Endometrium (tissue), 2 donors: ENCODE measurements at regions not wholly inside any gene's neighbourhood (a gene's known extent, or its start where the extent isn't known, plus 50 kb on each side); places are given as distances from the start of the nearest gene placed in this dataset.

ENCODE experiments used
- FAIRE-seq: peaks from 2 replicates; lab custom pipeline; 2012; peaks lifted over from hg19 to GRCh38; lab: Jason Lieb, UNC
- donor health status: control.
- donor health status: control.

DNA sequence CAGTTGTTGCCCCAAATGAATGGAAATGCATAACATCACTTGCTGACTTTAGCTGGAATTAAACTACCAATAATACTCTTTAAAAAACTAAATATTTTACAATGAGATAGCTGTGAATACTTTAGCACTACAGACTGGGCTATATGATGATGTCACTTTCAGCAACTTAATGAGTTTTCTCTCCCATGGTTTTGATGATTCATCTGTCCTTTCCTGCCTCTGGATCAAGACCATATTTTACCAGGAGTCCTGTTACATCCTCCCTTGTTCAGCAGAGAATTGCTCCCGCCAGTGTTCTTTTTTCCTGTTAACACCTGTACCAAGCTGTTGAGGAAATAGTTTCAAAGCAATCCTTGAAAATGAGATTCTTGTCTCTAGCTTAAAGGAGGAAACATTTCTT, 543.0 kb downstream of the SPRY1 start:
- no peak for FAIRE-seq

DNA sequence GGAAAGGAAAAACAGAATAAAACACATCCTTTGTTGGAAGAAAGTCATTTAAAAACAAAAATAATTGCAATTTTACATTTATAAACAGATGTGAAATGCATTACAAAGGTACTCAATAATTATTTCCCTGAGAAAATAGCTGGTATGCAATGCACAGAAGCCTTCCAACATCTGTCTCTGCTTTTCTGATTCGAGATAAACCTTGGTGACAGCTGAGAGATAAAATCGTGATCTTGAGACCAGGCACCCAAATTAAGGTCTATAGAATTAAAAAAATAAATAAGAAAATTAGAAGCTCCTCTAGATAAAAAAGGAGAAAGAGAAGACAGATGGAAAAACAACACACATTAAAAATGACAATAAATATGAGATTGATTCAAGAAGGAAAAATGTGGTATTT, 544.0 kb downstream of the SPRY1 start:
- no peak for FAIRE-seq

DNA sequence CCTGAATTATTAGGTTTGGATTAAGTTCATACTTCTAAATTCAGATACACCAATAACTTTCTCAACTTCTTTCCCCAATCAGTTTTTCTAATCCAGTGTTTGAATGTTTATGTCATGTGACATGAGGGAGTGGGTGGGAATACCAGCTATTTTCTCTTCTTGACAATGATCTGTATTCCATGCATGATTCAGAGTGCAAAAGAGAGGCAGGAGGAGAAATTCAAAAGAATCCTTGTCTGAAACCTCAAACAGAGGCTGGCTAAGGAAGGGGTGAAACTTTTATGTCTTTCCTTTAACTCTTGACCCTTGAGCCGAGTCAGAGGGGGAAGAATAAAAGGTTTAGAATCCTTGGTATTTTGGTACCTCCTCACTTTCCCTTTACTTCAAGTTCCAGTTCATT, 544.7 kb downstream of the SPRY1 start:
- FAIRE-seq, result no peak

DNA sequence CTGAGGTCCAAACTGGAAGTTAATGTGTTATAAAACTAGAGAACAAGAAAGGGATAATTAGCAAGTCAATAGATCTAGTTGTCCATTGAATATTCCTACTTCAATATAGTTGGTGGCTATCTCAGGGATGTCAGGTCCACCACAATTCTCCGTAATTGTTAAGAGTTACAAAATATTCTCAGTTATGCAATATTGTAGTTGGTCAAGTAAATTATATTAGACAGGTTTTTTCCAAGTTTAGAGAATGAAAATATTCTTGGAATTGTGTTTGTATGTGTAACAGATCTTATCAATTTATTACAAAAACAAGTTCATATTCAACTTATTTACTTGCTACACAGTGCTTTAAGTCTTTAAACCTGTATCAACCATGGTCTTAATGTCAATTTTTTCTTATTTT, 547.4 kb downstream of the SPRY1 start:
- no peak for FAIRE-seq

DNA sequence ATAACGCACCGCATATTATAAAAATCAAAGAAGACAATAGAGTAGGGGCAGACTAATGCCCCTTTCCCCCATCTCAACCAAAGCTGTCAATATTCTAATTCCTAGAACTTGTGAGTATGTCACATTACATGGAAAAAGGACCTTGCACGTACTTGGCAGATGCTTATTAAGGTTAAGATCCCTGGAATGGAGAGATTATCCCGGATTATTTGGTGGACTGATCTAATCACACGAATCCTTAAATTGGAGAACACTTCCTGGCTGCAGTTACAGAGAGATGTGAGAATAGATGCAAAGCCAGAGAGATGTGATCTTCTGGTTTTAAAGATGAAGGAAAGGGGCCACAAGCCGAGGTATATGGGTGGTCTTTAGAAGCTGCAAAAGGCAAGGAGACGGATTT, 548.7 kb downstream of the SPRY1 start:
- FAIRE-seq, result no peak

DNA sequence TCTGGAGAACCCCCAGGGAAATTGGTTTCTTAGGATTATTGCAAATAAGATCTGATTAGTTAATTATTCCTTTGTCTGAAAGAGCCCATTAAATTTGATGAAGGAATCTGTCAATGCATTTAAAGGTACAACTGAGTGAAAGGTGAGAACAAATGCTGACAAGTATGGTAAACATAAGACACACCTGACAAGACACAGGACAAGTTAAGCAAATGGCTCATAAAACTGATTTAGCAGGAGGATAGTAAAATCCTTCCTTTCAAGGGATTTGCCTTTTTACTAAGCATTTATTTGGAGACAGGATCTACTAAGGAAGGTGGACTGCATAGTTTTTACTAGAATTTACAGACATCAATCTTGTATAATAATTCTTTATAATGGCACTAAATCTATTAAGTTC, 553.9 kb downstream of the SPRY1 start:
- FAIRE-seq, result no peak

DNA sequence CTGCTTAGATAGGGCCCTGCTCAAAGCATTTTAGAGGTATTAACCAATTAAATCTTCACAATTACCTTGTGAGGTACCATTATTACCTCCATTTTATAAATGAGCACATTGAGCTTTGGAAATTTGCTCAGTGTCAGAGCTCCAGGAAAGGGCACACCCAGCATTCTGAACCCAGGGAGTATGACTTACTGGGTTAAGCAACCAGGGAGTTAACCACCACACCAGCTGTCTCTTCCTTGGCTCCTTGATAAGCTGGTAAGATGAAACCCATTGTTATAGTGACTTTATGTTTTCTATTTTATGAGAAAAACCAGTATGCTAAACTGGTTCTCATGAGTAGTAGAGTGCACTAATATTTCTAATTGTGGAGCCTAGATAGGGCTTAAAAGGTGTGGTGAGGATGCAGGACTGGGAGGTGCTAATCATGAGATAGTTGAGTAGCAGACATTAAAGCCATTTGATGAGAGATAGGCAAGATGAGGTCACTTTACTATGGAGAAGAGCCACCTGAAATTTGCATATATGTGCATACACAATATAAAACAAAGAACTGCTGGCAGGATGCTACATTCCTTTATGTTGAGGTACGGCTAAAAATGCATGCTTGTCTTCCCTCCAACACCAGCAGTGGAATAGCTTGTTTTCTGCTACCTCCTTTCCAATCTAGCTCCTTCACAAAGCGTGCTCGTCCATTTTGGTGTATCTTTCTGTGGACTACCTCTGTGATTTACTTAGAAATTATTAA, 556.1 kb downstream of the SPRY1 start:
- FAIRE-seq, result no peak

DNA sequence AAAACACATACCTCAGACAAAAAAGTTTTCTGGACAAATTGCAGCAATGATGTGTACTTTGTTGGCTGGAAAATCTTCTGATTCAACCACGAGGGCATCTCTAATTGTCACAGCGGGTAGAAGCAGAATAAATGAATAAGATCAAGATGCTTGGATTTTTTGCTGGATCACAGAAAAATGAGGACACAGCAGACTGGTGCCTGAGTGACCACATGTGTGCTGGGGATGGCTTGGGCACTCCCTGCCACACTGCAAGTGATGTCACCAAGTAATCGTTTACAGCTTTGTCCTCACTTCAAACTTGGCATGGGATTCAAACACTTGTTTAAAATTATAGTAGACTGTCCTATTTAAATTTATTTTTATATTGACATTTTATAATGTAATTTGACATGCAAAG, 557.0 kb downstream of the SPRY1 start:
- no peak for FAIRE-seq

DNA sequence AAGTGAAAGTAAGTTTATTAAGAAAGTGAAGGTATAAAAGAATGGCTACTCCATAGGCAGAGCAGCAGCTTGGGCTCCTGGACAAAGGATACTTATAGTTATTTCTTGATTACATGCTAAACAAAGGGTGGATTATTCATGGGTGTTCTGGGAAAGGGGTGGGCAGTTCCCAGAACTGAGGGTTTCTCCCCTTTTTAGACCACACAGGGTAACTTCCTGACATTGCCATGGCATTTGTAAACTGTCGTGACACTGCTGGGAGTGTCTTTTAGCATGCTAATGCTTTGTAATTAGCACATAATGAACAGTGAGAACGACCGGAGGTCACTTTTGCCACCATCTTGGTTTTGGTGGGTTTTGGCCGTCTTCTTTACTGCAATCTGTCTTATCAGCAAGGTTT, 557.6 kb downstream of the SPRY1 start:
- FAIRE-seq, result no peak

DNA sequence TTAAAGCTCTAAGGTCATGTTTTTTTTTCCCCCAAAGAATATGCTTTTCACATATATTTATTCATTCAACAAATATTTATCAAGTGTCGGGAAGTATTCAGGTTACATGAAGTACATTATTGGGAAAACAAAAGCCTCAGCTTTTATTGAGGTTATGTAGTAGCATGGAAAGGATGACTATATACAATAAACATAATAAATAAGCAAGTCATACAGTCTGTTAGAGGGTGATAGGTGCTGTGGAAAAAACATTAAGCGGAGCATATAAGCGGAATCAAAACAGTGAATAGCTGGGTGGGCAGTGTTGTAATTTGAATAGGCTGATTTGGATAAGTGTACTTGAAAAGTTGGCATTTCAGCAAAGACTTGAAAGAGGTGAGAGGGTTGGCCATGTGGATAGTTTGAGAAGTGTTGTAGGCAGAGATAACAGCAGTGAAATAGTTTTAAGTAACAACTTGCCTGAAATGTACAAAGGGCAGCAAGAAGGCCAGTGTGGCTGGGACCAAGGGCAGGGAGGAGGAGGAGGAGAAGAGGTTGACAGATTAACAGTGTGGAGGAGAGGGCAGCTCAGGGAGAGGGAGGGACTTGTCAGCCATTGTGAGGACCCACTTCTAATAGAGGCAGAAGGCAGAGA, 558.7 kb downstream of the SPRY1 start:
- FAIRE-seq, result no peak

DNA sequence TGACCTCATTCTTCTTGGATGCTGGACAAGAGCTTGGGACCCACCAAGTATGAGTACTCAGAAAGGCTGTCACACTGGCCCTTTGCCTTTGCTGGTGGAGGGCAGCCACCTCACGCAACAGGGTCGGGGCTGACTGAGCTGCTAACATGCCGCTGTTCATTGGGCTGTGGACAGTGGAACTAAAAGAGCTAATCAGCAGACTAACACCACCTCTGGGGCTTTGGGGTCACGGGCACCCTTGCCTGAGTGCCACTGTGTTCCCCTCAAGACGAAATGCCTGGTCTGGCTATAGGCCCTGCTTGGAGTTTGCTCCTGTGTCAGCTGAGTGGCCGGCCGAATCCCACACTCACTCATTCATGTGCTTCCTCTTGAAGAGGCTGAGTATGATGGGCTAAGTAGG, 559.6 kb downstream of the SPRY1 start:
- FAIRE-seq, result no peak

DNA sequence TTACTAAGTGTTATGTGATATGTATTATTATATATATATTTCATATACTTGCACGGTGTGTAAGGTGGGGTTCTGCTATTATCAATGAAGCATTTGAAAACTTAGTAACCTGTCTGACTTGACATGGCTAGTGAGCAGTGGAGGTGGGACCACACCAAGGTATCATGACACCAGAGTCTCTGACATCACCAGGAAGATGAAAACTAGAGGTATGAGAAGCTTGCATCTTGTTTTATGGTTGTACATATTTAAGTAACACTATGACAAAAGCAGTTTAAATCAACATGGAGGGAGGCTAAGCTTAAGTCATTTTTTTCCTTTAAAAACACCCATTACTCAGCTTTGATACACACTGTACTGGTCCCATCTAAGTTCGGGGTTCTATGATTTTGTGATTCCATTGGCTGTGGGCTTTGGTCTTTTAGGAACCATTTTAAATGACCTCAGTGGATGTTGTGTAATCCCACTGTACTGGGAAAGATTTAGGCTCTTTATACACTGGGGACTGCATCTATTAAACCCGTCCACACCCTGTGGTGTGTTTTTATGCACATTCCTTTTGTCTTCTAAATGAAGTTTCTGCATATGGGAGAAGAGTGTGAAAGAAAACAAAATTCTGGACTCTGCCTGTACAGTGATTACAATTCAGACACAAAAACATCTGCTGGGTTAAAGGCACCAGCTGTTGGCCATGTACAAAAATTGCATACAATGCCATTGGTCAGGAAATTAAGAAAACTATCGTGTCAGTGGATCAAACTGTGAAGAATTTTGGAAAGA, 570.6 kb downstream of the SPRY1 start:
- peak; percentile 92 for FAIRE-seq

DNA sequence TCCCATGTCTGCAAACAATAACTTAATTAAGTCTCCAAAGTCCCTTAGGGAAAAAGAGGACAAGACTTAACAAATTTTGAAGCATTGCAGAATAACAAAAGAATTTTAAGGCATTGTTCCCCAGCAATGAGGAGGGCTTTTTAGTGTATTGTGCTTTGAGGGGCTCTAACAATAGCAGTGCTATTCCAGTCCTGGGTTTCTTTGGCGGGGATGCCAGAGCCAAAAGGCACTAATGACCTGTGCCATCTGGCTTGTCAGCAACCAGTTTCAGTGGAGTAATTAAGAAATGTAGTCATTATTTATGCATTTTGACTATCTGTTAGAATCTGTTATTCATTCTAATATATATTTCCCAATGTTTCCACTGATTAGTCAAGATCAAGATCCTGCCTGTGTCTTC, 575.4 kb downstream of the SPRY1 start:
- no peak for FAIRE-seq

DNA sequence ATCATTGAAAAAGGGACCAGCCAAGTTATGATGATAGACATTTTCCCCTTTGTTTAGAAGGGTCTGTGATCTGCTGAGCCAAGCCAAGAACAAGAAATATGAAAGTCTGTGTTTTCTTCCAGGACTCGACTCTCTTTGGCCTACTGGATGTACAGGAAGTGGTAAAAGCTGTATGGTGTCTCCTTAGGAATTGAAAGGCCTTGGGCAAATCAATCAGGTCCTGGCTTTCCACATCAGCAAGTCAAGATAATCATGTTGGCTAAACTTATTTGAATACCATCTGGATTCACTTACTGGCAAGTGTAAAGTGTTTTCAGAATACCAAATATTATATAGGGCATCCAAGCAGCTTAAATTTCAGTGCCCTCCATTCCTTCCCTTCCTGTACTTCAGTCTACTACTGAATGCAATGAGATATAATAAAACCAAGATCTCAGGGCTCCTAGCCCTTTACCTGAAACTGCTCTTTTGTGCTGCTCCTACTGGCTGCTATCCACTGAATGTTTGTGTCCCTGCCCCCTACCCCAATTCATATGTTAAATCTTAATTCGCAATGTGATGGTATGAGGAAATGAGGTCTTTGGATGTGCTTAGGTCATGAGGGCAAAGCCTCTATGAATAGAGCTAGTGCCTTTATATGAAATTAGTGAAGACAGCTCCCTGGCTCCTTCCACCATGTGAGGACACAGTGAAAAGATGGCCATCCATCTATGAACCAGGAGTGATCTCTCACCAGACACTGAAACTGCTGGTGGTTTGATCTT, 578.0 kb downstream of the SPRY1 start:
- no peak for FAIRE-seq

DNA sequence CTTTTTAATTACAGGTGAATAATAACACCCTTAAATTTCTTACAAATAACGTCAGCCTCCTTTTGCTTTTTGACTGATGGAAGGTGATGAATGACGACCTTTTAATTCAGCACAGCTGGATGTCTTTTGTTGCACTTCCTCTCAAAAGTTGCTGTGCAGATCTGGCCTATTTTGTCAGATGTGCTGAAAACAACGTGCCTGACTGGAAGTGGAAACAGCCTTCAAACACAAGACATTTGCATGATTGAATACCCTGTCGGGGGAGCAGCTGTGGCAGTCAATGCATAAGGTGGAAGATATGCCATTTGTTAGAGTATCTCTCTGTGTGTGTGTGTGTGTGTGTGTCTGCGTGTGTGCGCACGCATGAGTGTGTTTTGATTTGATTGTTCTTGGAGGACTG, 579.7 kb downstream of the SPRY1 start:
- no peak for FAIRE-seq

DNA sequence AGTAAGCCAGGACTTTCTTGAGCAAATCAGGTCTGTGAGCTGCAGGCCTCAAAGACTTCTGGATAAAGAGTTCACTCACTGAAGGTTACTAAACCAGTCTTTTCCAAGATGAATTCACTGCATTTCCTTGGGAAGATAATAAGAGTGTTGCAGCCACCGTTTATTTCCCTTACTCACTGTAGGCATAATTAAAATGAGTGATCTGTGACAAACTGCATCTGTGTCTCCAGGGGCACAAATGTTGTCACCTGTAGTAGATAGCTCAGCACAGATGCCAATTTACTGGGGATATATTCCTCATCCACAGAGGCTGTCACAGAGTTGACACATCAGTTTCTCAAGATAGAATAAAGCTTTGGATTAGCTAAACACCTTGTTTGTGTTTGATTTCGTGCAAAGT, 580.2 kb downstream of the SPRY1 start:
- no peak for FAIRE-seq

DNA sequence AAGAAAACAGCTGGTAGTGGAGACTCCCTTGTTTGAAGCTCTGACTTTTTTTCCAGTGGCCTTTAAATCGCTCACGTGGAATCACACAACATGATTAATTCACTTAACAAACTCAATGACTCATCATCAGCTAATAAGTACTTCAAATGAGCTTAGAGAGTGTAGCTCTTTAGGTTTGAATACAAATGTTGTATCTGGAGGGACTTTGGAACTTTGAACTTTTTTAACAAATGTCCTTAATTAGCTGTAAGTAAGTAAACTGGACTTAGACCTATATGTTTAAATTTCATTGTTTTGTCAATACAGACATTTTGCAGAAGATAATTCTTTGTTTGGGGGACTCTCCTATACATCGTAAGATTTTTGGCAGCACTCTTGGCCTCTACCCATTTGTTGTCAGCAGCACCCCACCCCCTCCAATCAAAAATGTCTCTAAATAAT, 581.1 kb downstream of the SPRY1 start:
- FAIRE-seq, result no peak

DNA sequence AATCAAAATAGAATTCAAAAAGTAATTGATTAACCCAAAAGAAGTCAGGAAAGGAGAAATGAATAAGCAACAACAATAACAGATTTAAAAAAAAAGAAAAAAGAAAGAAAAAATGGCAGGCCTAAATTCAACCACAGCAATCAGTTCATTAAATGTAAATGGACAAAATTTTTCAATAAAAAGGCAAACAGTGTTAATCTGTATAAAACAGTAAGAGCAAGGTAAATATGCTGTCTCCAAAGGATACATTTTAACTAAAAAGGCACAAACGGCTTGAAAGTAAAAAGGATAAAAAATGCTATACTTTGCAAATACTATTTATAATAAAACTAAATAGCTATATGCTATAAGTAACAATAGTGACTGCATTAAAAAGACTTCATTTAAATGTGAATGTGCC, 582.0 kb downstream of the SPRY1 start:
- no peak for FAIRE-seq

DNA sequence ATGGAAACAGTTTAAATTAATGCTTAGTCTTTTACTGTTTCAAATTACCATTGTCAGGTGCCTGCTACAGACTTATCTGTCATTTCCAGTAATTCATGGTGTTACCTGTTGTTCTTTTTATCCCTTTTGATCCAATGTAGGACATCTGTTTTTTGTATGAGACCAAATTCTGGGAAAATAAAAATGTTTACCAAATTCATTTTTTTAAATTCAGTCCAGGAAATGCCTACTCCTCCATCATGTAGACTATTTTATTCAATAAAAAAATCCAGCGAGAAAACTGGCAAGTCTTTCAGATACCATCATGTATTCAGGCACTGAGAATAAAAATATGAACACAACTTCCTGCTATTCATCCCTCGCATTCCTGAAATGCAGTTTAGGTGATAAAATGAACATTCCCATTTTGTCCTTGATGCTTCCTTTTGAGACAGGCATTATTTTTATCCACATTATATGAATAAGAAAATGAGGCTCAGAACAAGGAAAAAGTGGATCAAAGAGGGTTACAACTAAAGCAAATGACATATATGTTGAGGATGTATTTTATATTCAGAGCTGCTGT, 584.2 kb downstream of the SPRY1 start:
- FAIRE-seq, result no peak

DNA sequence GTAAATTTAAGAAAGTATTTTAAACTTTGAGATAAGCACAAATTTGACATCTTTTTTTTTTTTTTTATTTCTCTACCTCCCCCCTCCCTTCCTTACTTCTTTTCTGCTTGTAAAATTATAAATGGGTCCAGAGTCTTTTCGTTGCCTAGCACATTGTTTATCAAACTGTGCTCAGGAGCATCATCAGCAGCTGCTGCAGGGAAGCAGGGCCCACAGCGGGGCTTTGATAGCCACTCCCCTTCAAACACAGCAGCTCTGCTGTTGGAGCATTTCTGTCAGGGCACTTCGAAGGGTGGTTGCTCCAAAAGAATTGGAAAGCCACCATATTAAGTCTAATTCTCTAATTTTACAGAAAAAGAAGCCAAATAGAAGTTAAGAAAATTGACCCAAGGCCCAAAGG, 588.3 kb downstream of the SPRY1 start:
- FAIRE-seq, result no peak

DNA sequence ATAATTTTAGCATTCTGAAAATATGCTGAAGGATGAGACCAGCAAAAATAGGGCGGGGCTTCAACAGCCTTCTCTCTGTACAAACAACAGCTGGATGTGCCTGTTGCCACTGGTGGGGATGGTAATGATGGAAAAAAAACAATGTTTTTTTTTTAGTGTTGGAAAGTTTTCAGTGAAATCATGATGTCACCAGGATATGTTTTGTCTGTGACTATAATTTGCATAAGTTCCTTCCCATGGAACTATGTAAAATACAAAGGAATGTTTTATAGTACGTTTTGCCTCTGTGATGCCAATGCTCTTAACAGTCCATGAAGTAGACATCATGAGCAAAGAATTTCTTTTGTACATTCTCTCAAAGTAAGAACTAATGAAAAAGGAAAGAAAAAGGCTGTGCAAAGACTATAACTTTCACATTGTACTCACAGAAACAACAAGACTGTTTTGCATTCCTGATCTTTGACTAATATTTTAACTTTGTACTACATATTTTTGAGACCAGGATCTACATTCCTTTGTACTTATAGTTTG, 589.7 kb downstream of the SPRY1 start:
- FAIRE-seq, result no peak

DNA sequence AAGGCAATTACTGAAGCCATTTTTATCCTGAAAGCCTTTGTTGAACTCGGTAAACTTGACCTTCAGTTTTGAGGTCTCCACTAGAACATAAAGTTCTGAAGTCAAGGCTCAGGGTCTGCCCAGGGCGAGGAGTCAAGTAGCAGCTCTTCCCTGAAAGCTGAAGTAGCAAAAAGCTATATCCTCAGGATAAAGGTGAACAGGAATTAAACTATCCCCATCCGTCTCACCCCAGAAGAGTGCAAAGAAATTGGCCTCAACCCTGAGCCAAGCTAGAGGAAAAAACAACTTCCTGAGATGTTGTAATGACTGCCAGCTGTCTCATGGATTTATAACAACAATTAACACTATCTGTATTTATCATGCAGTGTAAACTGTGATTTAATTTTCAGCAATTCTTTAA, 590.8 kb downstream of the SPRY1 start:
- no peak for FAIRE-seq
